Lower leg skin (tissue), 4 donors: ENCODE measurements at regions not wholly inside any gene's neighbourhood (a gene's known extent, or its start where the extent isn't known, plus 50 kb on each side); places are given as distances from the start of the nearest gene placed in this dataset.

Experiments
- DNase-seq, 2 donors: peaks; one replicate each; pipeline ENCODE4 v3.0.0-alpha.2; 2019; ENCODE audit warnings: low spot score in 2 of 2
- H3K4me3 ChIP-seq: fragments of 200-600 bp; sonication (generic); 2 replicates; pipeline ENCODE4 v1.5.1; 2017; ENCODE audit warnings: mild to moderate bottlenecking, low read depth; ENCODE audit not compliant: poor library complexity, severe bottlenecking
- CTCF ChIP-seq, 3 donors: fragments of 450-650 bp; IDR thresholded peaks; one replicate each; pipeline ENCODE4 v1.5.1; 2016; ENCODE audit warnings: antibody characterized with exemption in 3 of 3, mild to moderate bottlenecking in 3 of 3, moderate library complexity in 2 of 3
- POLR2A ChIP-seq, 2 donors: fragments of 450-650 bp; IDR thresholded peaks; one replicate each; pipeline ENCODE4 v1.6.1; 2016 to 2017; ENCODE audit warnings: antibody characterized with exemption in 2 of 2, mild to moderate bottlenecking in 1 of 2, moderate library complexity in 1 of 2
- WGBS, 2 donors: methylation state at CpG; one replicate each; pipeline ENCODE4 v1.1.5; 2018; 5-methylcytosine and 5-hydroxymethylcytosine counted together
- intact Hi-C: fragments of 100-400 bp; cut with DNase I; formaldehyde crosslinking; loops from one replicate; pipeline ENCODE4 v1.15.0; 2023; ENCODE audit warnings: low total_unique reads

DNA sequence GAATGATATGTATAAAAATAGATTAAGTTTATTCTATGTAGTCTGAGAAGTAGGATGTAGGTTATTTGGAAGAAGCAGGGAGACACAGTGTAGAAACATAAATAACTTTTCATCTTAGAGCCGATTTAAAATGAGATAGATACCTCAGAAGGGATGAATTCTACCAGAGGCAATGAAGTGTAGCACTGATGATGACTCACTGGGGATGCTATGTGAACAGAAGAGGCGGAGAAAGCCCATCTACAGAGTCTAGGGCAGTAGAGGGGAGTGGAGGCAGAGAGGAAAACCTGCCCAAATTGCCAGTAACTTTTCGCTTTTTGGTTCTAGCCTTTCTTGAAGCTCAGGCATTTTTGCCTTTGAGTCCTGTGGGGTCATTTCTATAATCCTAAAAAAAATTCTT is 451.8 kb downstream of the ATP23 start:
- WGBS, 2 donors: 80 to 87% methylated on average over 3 of the region's 3 CpGs
- no peak for TF ChIP-seq CTCF (IDR thresholded peaks at IDR 0.05)
- TF ChIP-seq POLR2A (IDR thresholded peaks at IDR 0.05): no peak
- no peak for DNase-seq
- no peak overlapping the region for H3K4me3 ChIP-seq
- intact Hi-C loops: no loop called here

- intact Hi-C loops: no loop called here
- no peak for DNase-seq
- no peak overlapping the region for H3K4me3 ChIP-seq
- TF ChIP-seq CTCF (IDR thresholded peaks at IDR 0.05): no peak
- TF ChIP-seq POLR2A (IDR thresholded peaks at IDR 0.05): no peak
- 86 to 94% methylated on average over 3 of the region's 3 CpGs for whole genome bisulfite sequencing, 2 donors
These were observed 453.7 kb downstream of the ATP23 start for GRCh38 chr12:58395056-58395455.

- DNase-seq: no peak
- TF ChIP-seq POLR2A (IDR thresholded peaks at IDR 0.05) (no peak), CTCF (IDR thresholded peaks at IDR 0.05) (no peak)
- H3K4me3 ChIP-seq: no peak overlapping the region
- intact Hi-C loops: no loop called here
These were observed 454.1 kb downstream of the ATP23 start for GRCh38 chr12:58395470-58395869.

DNA sequence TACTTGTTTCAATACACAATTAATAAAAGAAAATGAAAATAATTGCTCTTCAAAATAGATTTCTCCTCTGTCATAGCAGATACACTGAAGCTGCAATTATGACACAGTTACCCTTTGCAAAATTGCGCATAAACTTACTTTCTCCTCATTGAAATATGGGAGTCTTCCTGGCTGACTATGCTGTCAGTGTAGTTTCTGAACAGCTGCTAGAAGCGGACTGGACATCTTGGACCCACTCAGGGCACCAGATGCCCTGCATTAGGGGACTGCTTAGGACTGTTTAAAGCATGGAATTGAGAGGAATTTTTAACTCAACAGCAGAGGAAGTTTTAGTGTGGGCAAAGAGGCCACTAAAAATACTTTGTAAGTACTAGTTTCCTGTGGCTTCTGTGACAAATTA is 454.9 kb downstream of the ATP23 start:
- intact Hi-C loops: no loop called here
- H3K4me3 ChIP-seq: no peak overlapping the region
- TF ChIP-seq POLR2A (IDR thresholded peaks at IDR 0.05) (no peak), CTCF (IDR thresholded peaks at IDR 0.05) (no peak)
- DNase-seq: no peak
- 73% methylated on average over 2 of the region's 2 CpGs for WGBS, 2 donors

GRCh38 chr12:58405363-58405762 is 464.0 kb downstream of the ATP23 start:
- 96 to 97% methylated on average over 4 of the region's 4 CpGs for WGBS, 2 donors
- no peak overlapping the region for H3K4me3 ChIP-seq
- DNase-seq: no peak
- intact Hi-C loops: no loop called here
- TF ChIP-seq POLR2A (IDR thresholded peaks at IDR 0.05): no peak
- no peak for TF ChIP-seq CTCF (IDR thresholded peaks at IDR 0.05)

GRCh38 chr12:58408516-58408915 is 467.1 kb downstream of the ATP23 start:
- no peak for DNase-seq
- no peak for TF ChIP-seq CTCF (IDR thresholded peaks at IDR 0.05)
- TF ChIP-seq POLR2A (IDR thresholded peaks at IDR 0.05): no peak
- H3K4me3 ChIP-seq: no peak overlapping the region
- intact Hi-C loops: no loop called here
- 11 to 18% methylated on average over 1 of the region's 1 CpG for WGBS, 2 donors
